Neural progenitor cell (in vitro differentiated cells): ENCODE measurements at regions not wholly inside any gene's neighbourhood (a gene's known extent, or its start where the extent isn't known, plus 50 kb on each side); places are given as distances from the start of the nearest gene placed in this dataset.

Source experiments
- DNase-seq: peaks from one replicate; pipeline ENCODE4 v3.0.0-alpha.2; 2016; ENCODE audit warnings: low spot score
- H2AFZ ChIP-seq: fragments of 200-600 bp; sonication (generic); replicated peaks from 2 replicates; pipeline ENCODE4 v1.6.1; 2016; ENCODE audit warnings: antibody characterized with exemption
- H3F3A ChIP-seq: fragments of 200-600 bp; sonication (generic); 2 replicates; pipeline ENCODE4 v1.6.1; 2016; ENCODE audit warnings: antibody characterized with exemption, low read depth
- H3K27ac ChIP-seq: fragments of 200-600 bp; sonication (generic); 2 replicates; pipeline ENCODE4 v1.5.1; 2016; ENCODE audit warnings: mild to moderate bottlenecking
- H3K27me3 ChIP-seq: fragments of 200-600 bp; sonication (generic); 2 replicates; pipeline ENCODE4 v1.6.1; 2016; ENCODE audit warnings: mild to moderate bottlenecking, moderate library complexity
- H3K36me3 ChIP-seq: fragments of 200-600 bp; sonication (generic); 2 replicates; pipeline ENCODE4 v1.5.1; 2016
- H3K4me1 ChIP-seq: fragments of 200-600 bp; sonication (generic); 2 replicates; pipeline ENCODE4 v1.6.1; 2016; ENCODE audit warnings: mixed run types
- H3K4me2 ChIP-seq: fragments of 200-600 bp; sonication (generic); 2 replicates; pipeline ENCODE4 v1.6.1; 2016
- H3K4me3 ChIP-seq: fragments of 200-600 bp; sonication (generic); 2 replicates; pipeline ENCODE4 v1.5.1; 2016
- H3K79me2 ChIP-seq: fragments of 200-600 bp; sonication (generic); 2 replicates; pipeline ENCODE4 v1.6.1; 2016; ENCODE audit warnings: low read depth
- H3K9ac ChIP-seq: fragments of 200-600 bp; sonication (generic); 2 replicates; pipeline ENCODE4 v1.6.1; 2016
- H3K9me3 ChIP-seq: fragments of 200-600 bp; sonication (generic); 2 replicates; pipeline ENCODE4 v1.5.1; 2016; ENCODE audit warnings: low read depth
- H4K20me1 ChIP-seq: fragments of 200-600 bp; sonication (generic); 2 replicates; pipeline ENCODE4 v1.6.1; 2016; ENCODE audit warnings: low read depth
- H3K27ac Mint-ChIP-seq: 3 replicates; pipeline ENCODE4 v1.8.0; 2021; ENCODE audit warnings: mixed read lengths
- H3K27me3 Mint-ChIP-seq: 2 replicates; pipeline ENCODE4 v1.8.0; 2022; ENCODE audit warnings: low read depth, mild to moderate bottlenecking, inconsistent platforms, moderate library complexity, mixed read lengths; ENCODE audit not compliant: insufficient read depth
- H3K36me3 Mint-ChIP-seq: 3 replicates; pipeline ENCODE4 v1.8.0; 2021; ENCODE audit warnings: mixed read lengths
- H3K4me1 Mint-ChIP-seq: 3 replicates; pipeline ENCODE4 v1.8.0; 2021; ENCODE audit warnings: mixed read lengths
- H3K4me3 Mint-ChIP-seq: 3 replicates; pipeline ENCODE4 v1.8.0; 2021; ENCODE audit warnings: mild to moderate bottlenecking, moderate library complexity, mixed read lengths
- H3K9me3 Mint-ChIP-seq: 3 replicates; pipeline ENCODE4 v1.8.0; 2020; ENCODE audit warnings: mixed read lengths
- CTCF ChIP-seq: fragments of 200-600 bp; sonication (generic); IDR thresholded peaks from 2 replicates; pipeline ENCODE4 v1.5.1; 2017; ENCODE audit warnings: antibody characterized with exemption, mild to moderate bottlenecking
- EZH2 ChIP-seq: fragments of 200-600 bp; sonication (generic); IDR thresholded peaks from 2 replicates; pipeline ENCODE4 v1.6.1; 2017; ENCODE audit warnings: antibody characterized with exemption, mild to moderate bottlenecking, moderate library complexity
- EZH2phosphoT487 ChIP-seq: fragments of 200-600 bp; sonication (generic); IDR thresholded peaks from 2 replicates; pipeline ENCODE4 v1.6.1; 2017; ENCODE audit warnings: antibody characterized with exemption

- Histone ChIP-seq H3K79me2 (no peaks in the 10 kb centered on the region), H3K4me3 (no peak overlapping the region), H3K27me3 (no peaks in the 10 kb centered on the region), H3K27ac (no peak overlapping the region), H3F3A (peaks cover 9% of the 10 kb centered on the region), H4K20me1 (no peaks in the 10 kb centered on the region), H2AFZ (peak overlapping the region; percentile 45), H3K4me1 (peaks cover 22% of the 10 kb centered on the region), H3K9me3 (peaks cover 16% of the 10 kb centered on the region), H3K36me3 (peaks cover 9% of the 10 kb centered on the region), H3K9ac (no peak overlapping the region), H3K4me2 (peak overlapping the region; percentile 38)
- peaks cover 17% of the 10 kb centered on the region for H3K4me1 Mint-ChIP-seq
- peak overlapping the region; percentile 3 for H3K27ac Mint-ChIP-seq
- no peak overlapping the region for H3K4me3 Mint-ChIP-seq
- no peak for TF ChIP-seq EZH2phosphoT487
- TF ChIP-seq CTCF: no peak
- DNase-seq: peak; percentile 15
- peaks cover 12% of the 10 kb centered on the region for H3K9me3 Mint-ChIP-seq
- no peaks in the 10 kb centered on the region for H3K27me3 Mint-ChIP-seq
- no peaks in the 10 kb centered on the region for H3K36me3 Mint-ChIP-seq
These were observed 76.6 kb upstream of the UGP2 start for GRCh38 chr2:63765117-63765516.

DNA sequence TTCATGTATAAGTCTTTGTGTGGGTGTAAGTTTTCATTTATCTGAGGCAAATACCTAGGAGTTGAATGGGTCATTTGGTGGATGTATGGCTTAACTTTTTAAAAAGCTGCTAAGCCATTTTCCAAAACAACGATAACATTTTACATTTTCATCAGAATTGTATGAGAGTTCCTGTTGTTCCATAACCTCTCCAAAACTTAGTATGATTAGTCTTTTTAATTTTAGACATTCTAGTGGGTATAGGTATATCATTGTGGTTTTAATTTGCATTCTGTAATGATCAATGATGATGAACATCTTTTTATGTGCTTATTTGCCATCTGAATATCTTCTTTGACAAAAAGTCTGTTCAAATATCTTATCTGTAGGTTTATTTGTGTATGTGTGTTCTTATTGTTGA, 74.4 kb upstream of the UGP2 start:
- no peak overlapping the region for H3K9ac ChIP-seq
- H3K27ac Mint-ChIP-seq: no peak overlapping the region
- no peaks in the 10 kb centered on the region for H3K79me2 ChIP-seq
- H3K36me3 ChIP-seq: peaks cover 9% of the 10 kb centered on the region
- no peak overlapping the region for H3K4me3 Mint-ChIP-seq
- no peak overlapping the region for H3K4me2 ChIP-seq
- peaks cover 22% of the 10 kb centered on the region for H3K4me1 ChIP-seq
- no peak overlapping the region for H3K4me3 ChIP-seq
- peaks cover 16% of the 10 kb centered on the region for H3K9me3 ChIP-seq
- H3K27me3 ChIP-seq: no peaks in the 10 kb centered on the region
- peaks cover 17% of the 10 kb centered on the region for H3K4me1 Mint-ChIP-seq
- TF ChIP-seq EZH2: no peak
- no peak for TF ChIP-seq EZH2phosphoT487
- no peak for TF ChIP-seq CTCF
- H3K9me3 Mint-ChIP-seq: peaks cover 12% of the 10 kb centered on the region
- H3K27me3 Mint-ChIP-seq: no peaks in the 10 kb centered on the region
- no peak overlapping the region for H2AFZ ChIP-seq
- H3F3A ChIP-seq: peaks cover 9% of the 10 kb centered on the region
- no peak for DNase-seq
- H3K36me3 Mint-ChIP-seq: no peaks in the 10 kb centered on the region
- H3K27ac ChIP-seq: no peak overlapping the region
- H4K20me1 ChIP-seq: no peaks in the 10 kb centered on the region

- Histone ChIP-seq H3K9ac (no peak overlapping the region), H3K4me1 (peaks cover 22% of the 10 kb centered on the region), H4K20me1 (no peaks in the 10 kb centered on the region), H3K4me2 (no peak overlapping the region), H2AFZ (no peak overlapping the region), H3K27me3 (no peaks in the 10 kb centered on the region), H3K9me3 (peaks cover 16% of the 10 kb centered on the region), H3K79me2 (no peaks in the 10 kb centered on the region), H3K36me3 (peaks cover 9% of the 10 kb centered on the region), H3K27ac (no peak overlapping the region), H3K4me3 (no peak overlapping the region), H3F3A (peaks cover 9% of the 10 kb centered on the region)
- H3K4me3 Mint-ChIP-seq: no peak overlapping the region
- H3K9me3 Mint-ChIP-seq: peaks cover 12% of the 10 kb centered on the region
- no peak for TF ChIP-seq EZH2phosphoT487
- TF ChIP-seq CTCF: no peak
- no peaks in the 10 kb centered on the region for H3K36me3 Mint-ChIP-seq
- H3K4me1 Mint-ChIP-seq: peaks cover 17% of the 10 kb centered on the region
- H3K27me3 Mint-ChIP-seq: no peaks in the 10 kb centered on the region
- no peak overlapping the region for H3K27ac Mint-ChIP-seq
- no peak for DNase-seq
These were observed 73.6 kb upstream of the UGP2 start for GRCh38 chr2:63768051-63768450.

DNA sequence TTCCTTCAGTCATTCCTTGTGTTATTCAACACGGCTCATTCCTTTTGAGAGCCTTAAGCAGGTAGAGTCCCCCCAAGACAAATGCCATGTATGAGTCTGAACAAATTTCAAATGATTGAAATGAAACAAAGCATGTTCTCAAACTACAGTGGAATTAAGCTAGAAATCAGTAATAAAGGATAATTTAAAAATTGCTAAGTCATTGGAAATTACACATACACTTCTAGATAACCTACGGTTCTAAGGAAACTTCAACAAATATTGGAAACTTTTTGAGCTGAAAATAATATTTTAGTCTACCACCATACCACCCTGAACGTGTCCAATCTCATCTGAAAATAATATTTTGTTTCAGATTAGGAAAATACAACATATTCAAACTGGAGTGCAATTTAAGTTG, 71.8 kb upstream of the UGP2 start:
- Mint-ChIP-seq H3K9me3 (peaks cover 12% of the 10 kb centered on the region), H3K4me3 (no peak overlapping the region), H3K27me3 (no peaks in the 10 kb centered on the region), H3K27ac (no peak overlapping the region), H3K4me1 (peaks cover 10% of the 10 kb centered on the region), H3K36me3 (no peaks in the 10 kb centered on the region)
- Histone ChIP-seq H3K36me3 (peaks cover 9% of the 10 kb centered on the region), H3F3A (peaks cover 9% of the 10 kb centered on the region), H3K27ac (no peak overlapping the region), H3K9me3 (peaks cover 16% of the 10 kb centered on the region), H3K27me3 (no peaks in the 10 kb centered on the region), H2AFZ (no peak overlapping the region), H3K4me2 (no peak overlapping the region), H4K20me1 (no peaks in the 10 kb centered on the region), H3K79me2 (no peaks in the 10 kb centered on the region), H3K4me1 (peaks cover 16% of the 10 kb centered on the region), H3K4me3 (no peak overlapping the region), H3K9ac (no peak overlapping the region)
- no peak for DNase-seq
- TF ChIP-seq CTCF: no peak
- no peak for TF ChIP-seq EZH2phosphoT487
- TF ChIP-seq EZH2: no peak
